OCI-LY3 (cell line): ENCODE measurements at regions not wholly inside any gene's neighbourhood (a gene's known extent, or its start where the extent isn't known, plus 50 kb on each side); places are given as distances from the start of the nearest gene placed in this dataset.

Experiments used
- CTCF ChIP-seq: fragments of 200-600, 300-600 bp; sonication (generic); IDR thresholded peaks from 2 replicates; pipeline ENCODE4 v1.5.1; 2014; ENCODE audit warnings: antibody characterized with exemption, low read length, low read depth
- EZH2phosphoT487 ChIP-seq: fragments of 200-600 bp; shearing (Covaris generic); IDR thresholded peaks from 2 replicates; pipeline ENCODE4 v1.6.1; 2018; ENCODE audit warnings: antibody characterized with exemption, mixed run types, low read depth

DNA sequence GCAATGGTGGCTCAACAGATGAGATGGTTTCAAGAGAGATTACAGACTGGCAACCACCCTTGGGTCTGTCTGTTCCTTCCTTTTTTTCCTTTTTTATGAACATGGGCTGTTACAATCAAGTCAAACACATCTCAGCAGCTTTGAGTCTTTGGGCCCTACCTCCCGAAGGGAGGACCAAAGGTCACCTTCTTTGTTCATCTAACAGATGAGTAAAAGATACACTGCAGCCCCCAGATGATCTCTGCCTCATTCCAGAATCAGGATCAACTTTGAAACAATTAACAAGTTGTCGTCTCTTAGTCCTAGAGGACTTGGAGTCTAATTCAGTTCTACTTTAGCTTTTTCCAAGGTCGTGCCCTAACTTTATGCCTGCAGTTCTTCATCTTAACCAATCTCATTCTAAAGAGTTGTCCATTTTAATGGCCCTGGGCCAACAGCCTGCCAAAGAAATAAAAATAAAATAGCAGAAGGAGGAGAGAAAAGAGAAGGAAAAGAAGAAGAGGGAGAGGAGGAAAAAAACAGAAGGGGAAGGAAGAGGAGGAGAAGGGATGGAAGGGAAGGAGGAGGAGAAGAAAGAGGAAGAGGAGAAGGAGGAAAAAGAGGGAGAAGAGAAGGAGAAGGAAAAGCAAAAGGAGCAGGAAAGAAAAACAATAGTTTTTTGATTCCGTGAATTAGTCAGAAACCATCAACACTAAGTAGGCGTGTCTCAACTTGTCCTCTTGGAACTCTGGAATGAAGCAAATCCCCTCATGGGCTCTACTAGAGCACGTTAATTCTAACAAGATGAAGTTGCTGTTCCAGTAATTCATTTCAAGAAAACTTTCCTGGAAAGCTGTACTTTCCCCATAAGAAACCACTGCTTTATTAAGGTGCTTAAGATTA, 281.2 kb downstream of the FOXO1 start:
- TF ChIP-seq CTCF, result no peak
- no peak for TF ChIP-seq EZH2phosphoT487
